SU-DHL-6 (cell line): ENCODE measurements at regions not wholly inside any gene's neighbourhood (a gene's known extent, or its start where the extent isn't known, plus 50 kb on each side); places are given as distances from the start of the nearest gene placed in this dataset.

Source experiments
- EZH2phosphoT487 ChIP-seq: fragments of 200-600 bp; sonication (generic), shearing (Covaris generic); conservative IDR thresholded peaks from 2 replicates; pipeline ENCODE4 v1.6.1; 2018; ENCODE audit warnings: mild to moderate bottlenecking, antibody characterized with exemption, low read length, moderate library complexity, mixed read lengths
- TF ChIP-seq, protein P1 (sequence below): fragments of 200-600 bp; sonication (generic); IDR thresholded peaks from one replicate; pipeline ENCODE4 v1.5.1; 2017; ENCODE audit warnings: antibody characterized with exemption, mild to moderate bottlenecking, low read length, moderate library complexity; ENCODE audit not compliant: insufficient read depth, poor library complexity, severe bottlenecking

DNA sequence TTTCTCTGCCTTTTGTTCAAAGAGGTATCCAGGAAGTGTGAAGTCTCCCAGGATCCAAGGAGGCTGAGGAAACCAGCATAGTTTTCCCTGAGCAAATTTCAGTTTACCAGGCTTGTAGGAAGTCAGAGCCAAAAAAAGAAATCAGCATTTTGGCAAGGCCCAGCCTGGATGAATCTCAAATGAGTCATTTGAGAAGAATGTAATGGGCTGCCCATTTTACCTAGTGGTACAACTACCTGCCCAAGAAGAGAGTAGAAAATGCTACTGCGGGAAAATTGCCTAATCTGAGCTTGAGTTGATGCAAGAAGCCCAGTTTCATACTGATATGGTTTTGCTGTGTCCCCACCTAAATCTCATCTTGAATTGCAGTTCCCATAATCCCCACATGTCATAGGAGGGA lies 284.1 kb upstream of the ZNF507 start:
- TF ChIP-seq, protein P1, sequence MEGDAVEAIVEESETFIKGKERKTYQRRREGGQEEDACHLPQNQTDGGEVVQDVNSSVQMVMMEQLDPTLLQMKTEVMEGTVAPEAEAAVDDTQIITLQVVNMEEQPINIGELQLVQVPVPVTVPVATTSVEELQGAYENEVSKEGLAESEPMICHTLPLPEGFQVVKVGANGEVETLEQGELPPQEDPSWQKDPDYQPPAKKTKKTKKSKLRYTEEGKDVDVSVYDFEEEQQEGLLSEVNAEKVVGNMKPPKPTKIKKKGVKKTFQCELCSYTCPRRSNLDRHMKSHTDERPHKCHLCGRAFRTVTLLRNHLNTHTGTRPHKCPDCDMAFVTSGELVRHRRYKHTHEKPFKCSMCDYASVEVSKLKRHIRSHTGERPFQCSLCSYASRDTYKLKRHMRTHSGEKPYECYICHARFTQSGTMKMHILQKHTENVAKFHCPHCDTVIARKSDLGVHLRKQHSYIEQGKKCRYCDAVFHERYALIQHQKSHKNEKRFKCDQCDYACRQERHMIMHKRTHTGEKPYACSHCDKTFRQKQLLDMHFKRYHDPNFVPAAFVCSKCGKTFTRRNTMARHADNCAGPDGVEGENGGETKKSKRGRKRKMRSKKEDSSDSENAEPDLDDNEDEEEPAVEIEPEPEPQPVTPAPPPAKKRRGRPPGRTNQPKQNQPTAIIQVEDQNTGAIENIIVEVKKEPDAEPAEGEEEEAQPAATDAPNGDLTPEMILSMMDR, result no peak
- TF ChIP-seq EZH2phosphoT487, result no peak
